ENCODE measurements at regions not wholly inside any gene's neighbourhood (a gene's known extent, or its start where the extent isn't known, plus 50 kb on each side); places are given as distances from the start of the nearest gene placed in this dataset.

- TF ChIP-seq BMI1 (IDR thresholded peaks at IDR 0.05; ENCODE audit: low read length), result no peak
- TF ChIP-seq HMBOX1 (IDR thresholded peaks at IDR 0.05), result no peak
- no peak for TF ChIP-seq ATF4 (CRISPR knock-in tag; IDR thresholded peaks at IDR 0.05)
- TF ChIP-seq RFX5 (IDR thresholded peaks at IDR 0.05; ENCODE audit: low read depth, low read length), result no peak
- TF ChIP-seq, protein P1, sequence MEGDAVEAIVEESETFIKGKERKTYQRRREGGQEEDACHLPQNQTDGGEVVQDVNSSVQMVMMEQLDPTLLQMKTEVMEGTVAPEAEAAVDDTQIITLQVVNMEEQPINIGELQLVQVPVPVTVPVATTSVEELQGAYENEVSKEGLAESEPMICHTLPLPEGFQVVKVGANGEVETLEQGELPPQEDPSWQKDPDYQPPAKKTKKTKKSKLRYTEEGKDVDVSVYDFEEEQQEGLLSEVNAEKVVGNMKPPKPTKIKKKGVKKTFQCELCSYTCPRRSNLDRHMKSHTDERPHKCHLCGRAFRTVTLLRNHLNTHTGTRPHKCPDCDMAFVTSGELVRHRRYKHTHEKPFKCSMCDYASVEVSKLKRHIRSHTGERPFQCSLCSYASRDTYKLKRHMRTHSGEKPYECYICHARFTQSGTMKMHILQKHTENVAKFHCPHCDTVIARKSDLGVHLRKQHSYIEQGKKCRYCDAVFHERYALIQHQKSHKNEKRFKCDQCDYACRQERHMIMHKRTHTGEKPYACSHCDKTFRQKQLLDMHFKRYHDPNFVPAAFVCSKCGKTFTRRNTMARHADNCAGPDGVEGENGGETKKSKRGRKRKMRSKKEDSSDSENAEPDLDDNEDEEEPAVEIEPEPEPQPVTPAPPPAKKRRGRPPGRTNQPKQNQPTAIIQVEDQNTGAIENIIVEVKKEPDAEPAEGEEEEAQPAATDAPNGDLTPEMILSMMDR (IDR thresholded peaks at IDR 0.05 in 2 of 3, conservative IDR thresholded peaks at IDR 0.05 in 1 of 3; ENCODE audit: insufficient read depth in 2 of 3, low read depth in 1 of 3, low read length in 3 of 3), result no peak
Measured at GRCh38 chr6:84344005-84344404, 116.6 kb upstream of the CEP162 start.

Data from K562 (cell line).